ENCODE measurements at regions not wholly inside any gene's neighbourhood (a gene's known extent, or its start where the extent isn't known, plus 50 kb on each side); places are given as distances from the start of the nearest gene placed in this dataset.

DNA sequence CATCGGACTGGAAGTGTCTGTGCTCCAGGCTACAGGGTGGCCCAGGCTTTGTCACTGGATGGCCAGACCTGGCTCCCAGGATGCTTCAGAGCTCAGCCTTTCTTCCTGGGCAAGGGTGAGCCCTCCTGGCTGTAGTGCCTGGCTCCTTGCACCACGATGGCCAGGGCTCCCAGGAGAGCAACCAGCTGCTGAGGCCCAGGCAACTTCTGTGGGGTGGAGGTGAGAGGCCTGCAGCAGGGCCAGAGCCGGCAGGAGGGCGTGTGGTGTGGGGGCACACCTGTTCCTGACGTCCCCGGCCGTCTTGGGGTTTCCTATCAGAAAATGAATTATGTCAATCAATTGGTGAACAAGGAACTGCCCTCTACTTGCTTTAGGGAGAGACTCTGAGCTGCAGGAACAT is 82.1 kb downstream of the DHCR7 start:
- TF ChIP-seq EZH2 (IDR thresholded peaks at IDR 0.05; ENCODE audit: borderline replicate concordance, low read length) = no peak
- TF ChIP-seq, protein P1, sequence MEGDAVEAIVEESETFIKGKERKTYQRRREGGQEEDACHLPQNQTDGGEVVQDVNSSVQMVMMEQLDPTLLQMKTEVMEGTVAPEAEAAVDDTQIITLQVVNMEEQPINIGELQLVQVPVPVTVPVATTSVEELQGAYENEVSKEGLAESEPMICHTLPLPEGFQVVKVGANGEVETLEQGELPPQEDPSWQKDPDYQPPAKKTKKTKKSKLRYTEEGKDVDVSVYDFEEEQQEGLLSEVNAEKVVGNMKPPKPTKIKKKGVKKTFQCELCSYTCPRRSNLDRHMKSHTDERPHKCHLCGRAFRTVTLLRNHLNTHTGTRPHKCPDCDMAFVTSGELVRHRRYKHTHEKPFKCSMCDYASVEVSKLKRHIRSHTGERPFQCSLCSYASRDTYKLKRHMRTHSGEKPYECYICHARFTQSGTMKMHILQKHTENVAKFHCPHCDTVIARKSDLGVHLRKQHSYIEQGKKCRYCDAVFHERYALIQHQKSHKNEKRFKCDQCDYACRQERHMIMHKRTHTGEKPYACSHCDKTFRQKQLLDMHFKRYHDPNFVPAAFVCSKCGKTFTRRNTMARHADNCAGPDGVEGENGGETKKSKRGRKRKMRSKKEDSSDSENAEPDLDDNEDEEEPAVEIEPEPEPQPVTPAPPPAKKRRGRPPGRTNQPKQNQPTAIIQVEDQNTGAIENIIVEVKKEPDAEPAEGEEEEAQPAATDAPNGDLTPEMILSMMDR (IDR thresholded peaks at IDR 0.05; ENCODE audit: low read length) = no peak
